GM21786 (cell line): ENCODE measurements at regions not wholly inside any gene's neighbourhood (a gene's known extent, or its start where the extent isn't known, plus 50 kb on each side); places are given as distances from the start of the nearest gene placed in this dataset.

Experiments used
- ATAC-seq: cut with Tn5 transposase; IDR thresholded peaks from one replicate; pipeline ENCODE4 v1.9.1; 2021; ENCODE audit not compliant: unreplicated experiment

GRCh38 chr1:189851806-189852367, 625.8 kb downstream of the BRINP3 start:
- no peak for ATAC-seq

GRCh38 chr1:189859385-189859977, 618.2 kb downstream of the BRINP3 start:
- ATAC-seq: peak; percentile 80

- no peak for ATAC-seq
These were observed 611.1 kb downstream of the BRINP3 start for GRCh38 chr1:189866606-189867005.

GRCh38 chr1:189868021-189868420, 609.6 kb downstream of the BRINP3 start:
- no peak for ATAC-seq

- no peak for ATAC-seq
These were observed 602.8 kb downstream of the BRINP3 start for GRCh38 chr1:189874715-189875435.

- no peak for ATAC-seq
These were observed 597.5 kb downstream of the BRINP3 start for GRCh38 chr1:189880135-189880534.

- no peak for ATAC-seq
These were observed 577.8 kb downstream of the BRINP3 start for GRCh38 chr1:189899686-189900425.

- no peak for ATAC-seq
These were observed 573.2 kb downstream of the BRINP3 start for GRCh38 chr1:189904509-189904908.

GRCh38 chr1:189908113-189908512, 569.6 kb downstream of the BRINP3 start:
- no peak for ATAC-seq

GRCh38 chr1:189921613-189922012, 556.1 kb downstream of the BRINP3 start:
- ATAC-seq: no peak

- no peak for ATAC-seq
These were observed 550.0 kb downstream of the BRINP3 start for GRCh38 chr1:189927641-189928040.

- no peak for ATAC-seq
These were observed 548.1 kb downstream of the BRINP3 start for GRCh38 chr1:189929501-189930099.

- ATAC-seq: no peak
These were observed 540.8 kb downstream of the BRINP3 start for GRCh38 chr1:189936861-189937260.

- no peak for ATAC-seq
These were observed 537.7 kb downstream of the BRINP3 start for GRCh38 chr1:189939967-189940366.

GRCh38 chr1:189941922-189942321, 535.7 kb downstream of the BRINP3 start:
- no peak for ATAC-seq

- no peak for ATAC-seq
These were observed 518.9 kb downstream of the BRINP3 start for GRCh38 chr1:189958756-189959155.

GRCh38 chr1:189960769-189961168, 516.9 kb downstream of the BRINP3 start:
- no peak for ATAC-seq

GRCh38 chr1:189962181-189962580, 515.5 kb downstream of the BRINP3 start:
- ATAC-seq: no peak

- no peak for ATAC-seq
These were observed 507.1 kb downstream of the BRINP3 start for GRCh38 chr1:189970331-189971230.

GRCh38 chr1:189971656-189972055, 506.0 kb downstream of the BRINP3 start:
- no peak for ATAC-seq
